ENCODE measurements at regions not wholly inside any gene's neighbourhood (a gene's known extent, or its start where the extent isn't known, plus 50 kb on each side); places are given as distances from the start of the nearest gene placed in this dataset.

DNA sequence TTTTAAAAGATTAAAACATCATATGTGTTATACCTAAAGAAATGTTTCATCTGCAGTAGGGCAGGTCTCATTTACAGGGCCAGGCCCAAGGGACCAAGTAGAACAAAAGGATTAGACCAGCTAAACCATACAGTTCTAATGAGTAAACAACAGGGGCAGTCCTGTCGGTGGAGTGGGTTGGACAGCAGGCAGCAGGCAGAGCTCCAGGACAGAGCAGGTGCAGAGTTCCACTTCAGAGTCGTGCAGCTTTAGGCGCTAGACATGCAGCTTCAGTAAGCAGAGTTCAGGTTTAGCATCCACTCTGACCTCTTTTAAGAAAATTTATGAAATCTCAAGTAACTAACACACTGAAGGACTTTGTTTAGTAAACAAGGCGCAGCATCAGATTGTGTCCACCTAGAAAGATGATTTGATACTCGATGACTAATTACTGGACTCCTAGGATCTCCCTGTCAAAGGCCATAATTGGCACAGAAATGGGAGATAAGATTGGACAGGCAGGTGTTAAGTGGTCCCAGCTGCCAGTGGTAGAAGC lies 487.7 kb upstream of the INTU start:
- DNase-seq: no peak

GRCh38 chr4:127148165-127148564 lies 484.6 kb upstream of the INTU start:
- DNase-seq: no peak

GRCh38 chr4:127149086-127149485 lies 483.7 kb upstream of the INTU start:
- DNase-seq: no peak

DNA sequence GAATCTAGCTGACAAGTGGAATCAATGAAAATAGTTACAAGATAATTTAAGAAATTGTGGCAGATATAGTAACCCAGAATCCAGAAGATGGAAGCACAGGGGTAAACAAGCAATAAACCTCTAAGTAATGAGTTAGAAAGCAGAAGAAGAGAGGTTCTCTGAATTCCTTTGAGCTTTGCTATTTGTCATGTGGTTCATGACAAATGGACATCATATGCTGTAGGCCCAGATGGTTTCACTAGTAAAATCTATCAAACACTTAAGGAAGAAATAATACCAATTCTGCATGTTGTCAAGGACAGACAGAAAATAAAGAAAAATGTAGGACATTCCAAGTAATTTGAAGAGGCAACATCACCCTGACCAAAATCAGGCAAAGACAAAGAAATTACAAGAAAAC lies 480.8 kb upstream of the INTU start:
- no peak for DNase-seq

DNA sequence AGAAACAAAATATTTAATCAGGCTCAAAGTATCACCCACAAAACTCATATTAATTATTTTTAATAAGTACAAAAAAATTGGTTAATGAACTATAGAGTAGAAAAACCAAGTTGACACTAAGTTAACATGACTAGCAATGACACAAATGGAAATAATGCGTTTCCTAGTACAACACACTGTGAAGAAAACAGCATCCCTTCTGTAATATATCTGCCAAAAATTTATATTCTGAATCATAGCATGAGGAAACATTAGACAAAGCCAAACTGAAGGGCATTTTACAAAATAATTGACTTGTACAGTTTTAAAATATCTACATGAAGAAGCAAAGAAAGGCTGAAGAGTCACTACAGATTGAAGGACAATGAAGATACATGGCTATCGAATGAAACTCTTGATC lies 477.6 kb upstream of the INTU start:
- DNase-seq: no peak

DNA sequence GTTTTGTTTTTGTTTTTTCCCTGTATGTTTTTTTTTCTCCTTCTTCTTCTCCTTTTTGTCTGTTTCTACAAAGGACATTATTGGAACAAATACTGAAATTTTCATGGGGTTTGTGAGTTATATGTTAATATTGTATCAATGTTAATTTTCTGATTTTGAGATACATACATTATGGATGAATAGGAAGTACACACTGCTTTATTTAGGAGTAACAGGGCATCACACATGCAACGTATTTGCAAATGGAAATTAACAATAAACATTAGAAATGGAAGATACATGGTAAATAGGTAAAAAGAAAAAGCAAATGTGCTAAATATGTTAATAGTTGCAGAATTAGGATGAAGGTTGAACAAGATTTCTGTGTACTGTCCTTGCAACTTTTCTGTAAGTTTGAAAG lies 477.2 kb upstream of the INTU start:
- DNase-seq: no peak

GRCh38 chr4:127162741-127163140 lies 470.0 kb upstream of the INTU start:
- DNase-seq: peak; percentile 81 to 84

DNA sequence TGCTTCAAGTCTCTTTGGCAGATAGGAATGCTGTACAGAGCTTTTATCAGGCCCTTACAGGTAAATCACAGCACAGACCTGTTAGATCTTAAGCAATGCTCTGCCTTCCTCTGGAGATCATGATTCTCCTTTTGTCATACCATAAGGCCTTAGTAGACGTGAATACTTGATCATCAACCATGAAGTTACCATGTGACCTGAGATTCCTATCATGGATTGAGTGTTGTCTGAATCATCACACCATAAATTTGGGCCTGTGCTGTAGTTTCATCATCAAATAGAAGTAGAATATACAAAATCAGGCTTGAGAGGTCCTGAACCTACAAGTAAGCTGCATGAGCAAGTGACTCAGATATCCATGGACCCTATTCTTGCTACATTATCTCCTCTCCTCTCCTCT lies 466.8 kb upstream of the INTU start:
- no peak for DNase-seq

GRCh38 chr4:127174201-127174600 lies 458.6 kb upstream of the INTU start:
- no peak for DNase-seq

DNA sequence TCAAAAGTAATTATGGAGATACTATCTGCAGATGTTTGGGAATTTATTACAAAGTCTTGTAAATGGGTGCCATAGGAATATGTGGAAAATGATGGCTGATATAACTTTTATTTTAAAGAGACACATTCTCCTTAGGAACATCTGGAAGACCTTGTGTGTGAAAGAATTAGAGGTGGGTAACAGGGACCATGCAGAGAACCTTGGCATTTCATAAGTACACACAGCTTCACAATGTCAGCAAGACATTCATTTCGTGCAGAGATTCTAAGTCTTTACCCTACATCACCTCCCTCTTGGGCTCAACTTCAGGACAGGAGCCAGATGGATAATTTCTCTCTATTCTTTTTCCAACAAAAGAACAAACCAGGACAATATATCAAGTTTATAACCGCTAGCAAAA lies 458.1 kb upstream of the INTU start:
- DNase-seq: no peak

- DNase-seq: no peak
These were observed 453.3 kb upstream of the INTU start for GRCh38 chr4:127179256-127180087.

- no peak for DNase-seq
These were observed 451.8 kb upstream of the INTU start for GRCh38 chr4:127181001-127181400.

- DNase-seq: no peak
These were observed 450.1 kb upstream of the INTU start for GRCh38 chr4:127182687-127183086.

DNA sequence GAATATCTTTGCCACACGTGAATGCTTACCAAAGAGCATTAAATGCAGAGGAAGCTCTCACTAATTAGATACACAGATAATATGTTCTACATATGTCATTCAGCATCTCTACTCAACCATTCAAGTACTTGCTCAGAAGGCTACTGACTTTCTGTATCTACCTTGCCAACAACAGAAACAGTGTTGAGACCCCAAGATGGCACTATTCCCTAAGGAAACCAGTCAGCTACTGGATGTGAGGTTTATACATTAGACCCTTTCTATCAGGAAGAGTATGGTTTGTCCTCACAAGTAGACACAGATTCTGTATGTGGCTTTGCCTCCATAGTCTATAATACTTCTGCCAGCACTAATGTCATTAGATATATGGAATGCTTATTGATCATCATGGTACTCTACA lies 443.9 kb upstream of the INTU start:
- DNase-seq: peak; percentile 2 to 26

DNA sequence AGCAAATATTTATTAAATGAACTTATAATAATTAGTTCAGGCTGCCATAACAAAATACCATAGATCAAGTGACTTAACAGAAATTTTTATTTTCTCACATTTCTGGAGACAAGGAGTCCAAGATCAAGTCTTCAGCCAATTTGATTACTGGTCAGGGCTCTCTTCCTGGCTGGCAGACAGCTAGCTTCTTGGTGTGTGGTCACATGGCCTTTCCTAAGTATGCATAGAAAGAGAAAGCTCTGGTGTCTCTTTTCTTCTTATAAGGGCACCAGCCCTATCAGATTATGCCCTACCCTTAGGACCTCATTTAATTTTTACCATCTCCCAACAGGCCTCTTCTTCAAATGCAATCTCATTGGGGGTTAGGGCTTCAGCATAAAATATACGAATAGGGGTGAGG lies 438.5 kb upstream of the INTU start:
- no peak for DNase-seq

GRCh38 chr4:127196655-127197352 lies 436.0 kb upstream of the INTU start:
- DNase-seq: no peak

GRCh38 chr4:127203562-127204200 lies 429.1 kb upstream of the INTU start:
- no peak for DNase-seq

DNA sequence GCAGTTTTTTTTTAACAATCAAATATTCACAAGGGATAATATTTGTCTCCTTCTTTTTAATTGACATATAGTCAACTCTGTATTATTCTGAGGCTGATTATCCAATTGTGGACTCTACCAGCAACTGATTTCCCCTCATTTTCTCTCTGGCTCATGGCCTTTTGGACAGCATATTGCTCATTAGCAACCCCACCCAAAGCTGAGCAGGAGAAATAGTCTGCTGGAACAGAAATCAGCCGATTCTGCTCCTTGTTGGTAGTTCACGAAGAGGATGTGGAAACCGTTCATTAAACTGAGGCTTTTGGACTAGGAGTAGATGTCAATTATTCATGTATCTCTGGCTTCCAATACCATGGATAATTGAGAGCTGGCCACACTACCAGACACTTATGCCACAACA lies 428.4 kb upstream of the INTU start:
- DNase-seq: no peak

DNA sequence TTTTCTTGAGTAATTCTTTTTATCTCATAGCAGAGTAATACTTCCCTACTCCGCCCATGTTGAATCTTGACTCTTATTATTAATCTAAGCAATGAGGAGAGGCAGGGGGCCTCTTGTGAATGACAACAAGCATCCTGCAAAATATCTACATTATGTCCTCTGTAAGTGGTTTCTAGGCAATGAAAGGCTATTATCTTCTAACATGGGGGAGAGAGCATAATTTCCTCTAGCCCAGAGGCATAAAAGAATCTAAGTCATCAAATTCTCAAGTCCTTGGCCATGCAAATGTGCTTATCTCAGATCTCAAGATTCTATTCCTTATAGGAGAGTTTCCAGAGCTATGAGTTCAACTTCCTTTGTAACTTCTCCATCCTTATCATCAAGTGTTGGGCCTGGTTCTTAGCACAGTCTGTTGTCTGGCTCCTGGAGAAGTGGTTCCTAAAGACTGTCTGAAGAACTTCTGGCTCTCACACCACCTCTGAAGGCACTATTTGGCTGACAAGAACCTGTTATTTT lies 423.1 kb upstream of the INTU start:
- no peak for DNase-seq

- DNase-seq: no peak
These were observed 421.7 kb upstream of the INTU start for GRCh38 chr4:127210893-127211649.

DNA sequence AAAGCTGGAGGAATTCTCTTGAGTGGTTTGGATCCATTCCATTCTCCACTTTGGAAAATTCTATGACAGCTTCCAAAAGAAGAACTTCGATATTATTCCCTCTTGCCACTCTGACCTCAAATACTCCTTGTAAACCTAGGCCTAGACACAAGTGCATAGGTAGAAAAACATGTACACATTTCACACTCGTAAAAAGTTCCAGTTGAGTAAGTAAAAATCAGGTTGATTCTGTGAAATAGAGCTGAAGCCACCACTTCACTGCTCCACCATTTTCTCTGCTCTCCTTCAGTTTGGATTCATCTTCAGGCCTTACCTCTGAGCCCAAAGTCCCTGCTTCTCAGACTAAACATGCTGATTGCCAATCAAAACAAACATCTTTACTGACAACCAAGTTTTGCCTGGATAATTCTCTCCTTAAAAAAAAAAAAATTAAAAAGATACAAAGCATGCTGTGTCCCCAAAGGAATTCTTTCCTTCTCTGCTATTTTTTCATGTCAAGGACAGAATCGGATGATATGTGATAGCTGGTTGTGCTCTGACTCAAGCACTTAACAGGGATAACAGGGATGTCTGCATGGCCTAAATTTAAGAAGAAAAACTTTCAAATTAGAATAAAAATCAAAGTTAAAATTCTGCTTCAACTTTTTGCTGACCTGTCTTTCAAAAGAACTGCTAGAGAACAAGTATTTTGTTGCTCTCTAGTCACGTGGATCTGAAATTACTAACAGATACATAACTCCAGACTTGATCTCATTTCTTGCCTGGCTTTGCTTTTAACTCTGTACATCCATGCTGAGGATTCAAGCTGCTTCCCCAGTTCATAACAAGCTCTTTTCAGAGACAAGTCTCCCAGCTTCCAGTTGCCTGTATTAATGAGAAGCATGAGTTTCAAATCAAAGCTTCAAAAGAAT lies 420.9 kb upstream of the INTU start:
- DNase-seq: no peak

DNA sequence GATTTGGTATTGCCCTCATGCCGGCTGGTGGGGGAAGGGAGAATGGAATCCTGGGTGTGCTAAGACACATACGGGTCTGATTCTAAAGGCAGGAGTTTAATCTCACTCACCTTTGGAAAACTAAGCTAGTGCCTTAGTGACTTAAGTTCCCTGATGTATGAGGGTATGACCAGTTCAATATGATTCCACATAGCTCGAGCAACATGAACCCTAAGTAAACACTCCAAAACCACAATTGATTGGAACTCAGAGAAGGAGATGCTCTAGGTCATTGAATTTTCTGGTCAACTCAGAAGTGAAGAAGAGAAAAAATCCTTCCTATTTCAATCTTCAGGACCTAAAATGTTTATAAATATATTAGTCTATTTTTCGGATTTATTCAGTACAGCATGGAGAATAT lies 420.1 kb upstream of the INTU start:
- no peak for DNase-seq

Data from Kasumi-1 (cell line).